Brain microvascular endothelial cell (primary cell): ENCODE measurements at regions not wholly inside any gene's neighbourhood (a gene's known extent, or its start where the extent isn't known, plus 50 kb on each side); places are given as distances from the start of the nearest gene placed in this dataset.

Source experiments
- DNase-seq: peaks from one replicate; pipeline ENCODE4 v3.0.0-alpha.2; 2020
- H3K27ac ChIP-seq: fragments of 250-450 bp; sonication (Bioruptor Pico); 2 replicates; pipeline ENCODE4 v1.5.1; 2020; ENCODE audit warnings: mild to moderate bottlenecking, moderate library complexity
- H3K27me3 ChIP-seq: fragments of 250-450 bp; sonication (Bioruptor Pico); replicated peaks from 2 replicates; pipeline ENCODE4 v1.5.1; 2020; ENCODE audit warnings: mild to moderate bottlenecking
- H3K36me3 ChIP-seq: fragments of 250-450 bp; sonication (Bioruptor Pico); replicated peaks from 2 replicates; pipeline ENCODE4 v1.5.1; 2020; ENCODE audit warnings: mild to moderate bottlenecking
- H3K4me3 ChIP-seq: 2 replicates; pipeline ENCODE4 v1.5.1; 2011; ENCODE audit warnings: low read depth, mild to moderate bottlenecking, control low read depth, low read length, moderate library complexity
- in situ Hi-C: cut with HindIII; loops from 2 replicates; pipeline ENCODE4 v1.10.0; 2017; ENCODE audit warnings: low sequenced_read_pairs, low pct_ligation_motif_present
- TF ChIP-seq, protein P1 (sequence below): IDR thresholded peaks from 2 replicates; pipeline ENCODE4 v1.5.1; 2011; ENCODE audit warnings: low read depth, mild to moderate bottlenecking, moderate library complexity, low read length, control low read depth, inconsistent platforms; ENCODE audit errors: missing control alignments

DNA sequence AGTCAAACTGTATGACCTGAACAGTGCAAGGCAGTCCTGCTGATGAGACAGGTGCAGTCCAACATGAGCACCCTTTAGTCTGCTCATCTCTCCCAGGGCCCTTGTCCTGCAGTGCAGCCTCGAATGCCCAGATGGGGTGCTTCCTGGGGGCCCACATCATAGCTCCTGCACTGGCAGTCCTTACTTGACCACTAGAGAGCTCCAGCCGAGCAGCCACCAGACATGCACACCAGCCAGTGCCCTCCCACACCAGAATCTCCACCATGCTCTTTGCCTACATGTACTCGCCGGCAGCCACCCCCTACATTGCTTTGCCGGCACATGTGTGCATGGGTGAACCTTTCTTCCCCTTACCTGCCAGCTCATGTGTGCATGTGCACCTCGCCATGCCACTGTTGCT, 188.8 kb upstream of the GULP1 start:
- DNase-seq: no peak
- Histone ChIP-seq H3K27ac (no peak overlapping the region), H3K36me3 (no peaks in the 10 kb centered on the region), H3K4me3 (no peak overlapping the region), H3K27me3 (no peaks in the 10 kb centered on the region)
- TF ChIP-seq, protein P1, sequence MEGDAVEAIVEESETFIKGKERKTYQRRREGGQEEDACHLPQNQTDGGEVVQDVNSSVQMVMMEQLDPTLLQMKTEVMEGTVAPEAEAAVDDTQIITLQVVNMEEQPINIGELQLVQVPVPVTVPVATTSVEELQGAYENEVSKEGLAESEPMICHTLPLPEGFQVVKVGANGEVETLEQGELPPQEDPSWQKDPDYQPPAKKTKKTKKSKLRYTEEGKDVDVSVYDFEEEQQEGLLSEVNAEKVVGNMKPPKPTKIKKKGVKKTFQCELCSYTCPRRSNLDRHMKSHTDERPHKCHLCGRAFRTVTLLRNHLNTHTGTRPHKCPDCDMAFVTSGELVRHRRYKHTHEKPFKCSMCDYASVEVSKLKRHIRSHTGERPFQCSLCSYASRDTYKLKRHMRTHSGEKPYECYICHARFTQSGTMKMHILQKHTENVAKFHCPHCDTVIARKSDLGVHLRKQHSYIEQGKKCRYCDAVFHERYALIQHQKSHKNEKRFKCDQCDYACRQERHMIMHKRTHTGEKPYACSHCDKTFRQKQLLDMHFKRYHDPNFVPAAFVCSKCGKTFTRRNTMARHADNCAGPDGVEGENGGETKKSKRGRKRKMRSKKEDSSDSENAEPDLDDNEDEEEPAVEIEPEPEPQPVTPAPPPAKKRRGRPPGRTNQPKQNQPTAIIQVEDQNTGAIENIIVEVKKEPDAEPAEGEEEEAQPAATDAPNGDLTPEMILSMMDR: no peak
- in situ Hi-C loops: no loop called here

DNA sequence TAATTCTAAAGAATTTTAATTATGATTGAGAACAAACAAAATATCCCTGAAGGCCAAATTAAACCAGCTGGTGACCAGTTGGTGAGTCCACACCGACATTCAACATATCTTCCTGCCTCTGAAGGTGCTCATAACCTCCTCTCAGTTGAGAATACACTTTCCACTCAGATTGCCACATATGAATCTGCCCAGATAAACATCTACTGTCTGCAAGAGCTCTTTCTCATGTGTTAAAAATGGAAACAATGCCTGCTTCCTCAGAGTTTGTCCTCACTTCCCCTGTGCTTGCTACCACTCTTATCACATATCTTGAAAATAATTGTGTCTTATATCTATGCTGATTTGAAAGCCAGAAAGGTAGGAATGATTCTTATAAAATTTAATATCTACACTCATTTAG, 177.7 kb upstream of the GULP1 start:
- DNase-seq: peak; percentile 54
- H3K27ac ChIP-seq: no peak overlapping the region
- no peaks in the 10 kb centered on the region for H3K27me3 ChIP-seq
- TF ChIP-seq, protein P1: no peak
- H3K36me3 ChIP-seq: no peaks in the 10 kb centered on the region
- in situ Hi-C loops: no loop called here
- no peak overlapping the region for H3K4me3 ChIP-seq

DNA sequence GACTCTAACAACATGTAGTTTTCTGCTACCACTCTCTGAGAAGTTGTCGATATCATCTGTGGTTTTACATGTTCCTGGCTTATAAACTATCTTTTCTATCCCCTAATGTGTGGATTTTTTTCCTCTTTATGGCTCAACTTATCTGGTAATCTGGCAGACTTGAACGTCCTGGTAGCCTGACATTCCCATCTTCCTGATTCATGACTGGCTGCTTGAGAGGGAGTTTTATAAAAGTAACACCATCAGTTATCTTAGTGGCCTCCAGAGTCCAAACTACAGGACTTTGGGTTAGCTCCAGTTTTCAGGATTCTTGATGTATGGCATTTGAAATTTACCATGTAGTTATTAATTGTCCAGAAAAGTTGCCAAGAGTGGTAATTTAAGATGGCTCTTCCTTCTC, 174.0 kb upstream of the GULP1 start:
- H3K27me3 ChIP-seq: no peaks in the 10 kb centered on the region
- no peak overlapping the region for H3K4me3 ChIP-seq
- in situ Hi-C loops: no loop called here
- no peaks in the 10 kb centered on the region for H3K36me3 ChIP-seq
- DNase-seq: no peak
- TF ChIP-seq, protein P1: no peak
- no peak overlapping the region for H3K27ac ChIP-seq

DNA sequence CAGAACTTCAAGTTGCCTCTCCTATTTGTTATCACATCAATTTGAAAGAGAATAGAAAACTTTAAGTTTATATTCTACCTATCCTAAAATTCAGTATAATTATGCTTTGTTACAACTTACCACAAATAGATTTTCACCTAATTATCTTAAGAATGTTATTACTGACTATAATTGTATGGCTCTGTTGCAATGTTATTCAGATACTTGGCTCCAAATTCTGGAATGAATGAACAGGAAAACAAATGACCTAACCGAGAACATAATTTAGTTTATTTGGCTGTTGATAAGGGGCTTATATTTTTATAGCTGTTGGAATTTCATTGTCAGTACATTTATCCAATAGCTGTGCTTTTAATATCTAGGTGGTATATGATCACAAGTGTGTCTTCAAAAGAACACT, 173.2 kb upstream of the GULP1 start:
- in situ Hi-C loops: no loop called here
- Histone ChIP-seq H3K36me3 (no peaks in the 10 kb centered on the region), H3K27me3 (no peaks in the 10 kb centered on the region), H3K4me3 (no peak overlapping the region), H3K27ac (no peak overlapping the region)
- TF ChIP-seq, protein P1: no peak
- DNase-seq: no peak

DNA sequence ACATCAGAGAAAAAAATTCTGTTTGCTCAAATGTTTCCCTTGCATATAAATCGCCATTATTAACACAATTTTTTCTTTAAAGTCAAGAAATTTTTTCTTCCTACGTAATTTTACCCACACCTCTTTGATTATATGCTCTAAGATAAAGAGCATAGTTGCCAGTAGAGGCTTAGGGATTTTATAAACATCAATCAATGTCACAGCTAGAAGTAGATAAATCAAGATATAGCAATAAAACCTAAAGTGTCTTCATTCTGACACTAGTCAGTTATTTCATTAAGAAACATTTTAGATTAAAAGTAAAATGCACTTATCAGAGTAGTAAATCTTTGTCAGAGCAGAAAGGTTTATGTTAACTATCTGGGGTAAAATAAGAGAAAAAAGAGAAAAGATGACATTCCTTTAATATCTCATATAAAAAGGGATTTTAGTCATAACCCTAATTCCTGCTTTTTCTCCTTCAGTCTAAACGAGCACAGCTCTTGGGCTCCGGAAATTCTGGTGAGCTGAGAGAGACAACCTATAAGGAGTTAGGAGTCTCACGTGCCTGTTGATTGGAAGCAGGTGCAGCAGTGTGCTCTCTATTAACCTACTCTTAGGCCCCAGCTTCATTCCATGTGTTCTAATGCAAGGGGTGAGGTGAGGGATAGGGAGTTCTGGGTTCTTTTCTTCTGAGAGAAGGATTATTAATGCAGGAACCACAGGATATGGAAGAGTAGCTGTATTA, 172.4 kb upstream of the GULP1 start:
- in situ Hi-C loops: no loop called here
- no peak overlapping the region for H3K27ac ChIP-seq
- no peak overlapping the region for H3K4me3 ChIP-seq
- TF ChIP-seq, protein P1: no peak
- no peaks in the 10 kb centered on the region for H3K36me3 ChIP-seq
- H3K27me3 ChIP-seq: no peaks in the 10 kb centered on the region
- no peak for DNase-seq

DNA sequence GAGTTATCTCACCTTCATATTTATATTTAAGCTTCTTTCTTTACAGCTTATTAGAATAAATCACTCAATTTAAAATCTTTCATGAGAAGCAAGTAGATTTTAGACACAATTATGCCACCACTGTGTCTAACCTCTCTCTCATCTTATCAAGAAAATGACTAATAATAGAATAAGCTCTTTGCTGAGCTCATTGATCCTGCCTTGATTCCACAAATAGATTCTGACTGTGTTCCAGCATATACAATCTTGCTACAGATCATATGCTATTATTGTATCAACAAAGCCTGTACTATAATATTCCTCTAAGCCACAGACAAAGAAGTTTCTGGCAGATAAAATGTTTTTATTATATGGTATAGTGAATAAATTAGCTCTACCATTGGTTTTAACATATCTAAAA, 168.7 kb upstream of the GULP1 start:
- DNase-seq: no peak
- in situ Hi-C loops: no loop called here
- H3K4me3 ChIP-seq: no peak overlapping the region
- H3K36me3 ChIP-seq: no peaks in the 10 kb centered on the region
- H3K27me3 ChIP-seq: no peaks in the 10 kb centered on the region
- TF ChIP-seq, protein P1: no peak
- no peak overlapping the region for H3K27ac ChIP-seq
